GM13976 (cell line): ENCODE measurements at regions not wholly inside any gene's neighbourhood (a gene's known extent, or its start where the extent isn't known, plus 50 kb on each side); places are given as distances from the start of the nearest gene placed in this dataset.
A peak's percentile ranks its signal among the peaks of the same experiment; 100 is the strongest.

Experiments used
- DNase-seq: peaks from one replicate; pipeline ENCODE4 v3.0.0; 2012; ENCODE audit warnings: low spot score
- in situ Hi-C: fragments of 300-500 bp; cut with MboI; formaldehyde crosslinking; loops from one replicate; pipeline ENCODE4 v1.12.0; 2022; ENCODE audit warnings: low sequenced_read_pairs, mixed read lengths, inconsistent platforms; ENCODE audit not compliant: unreplicated experiment
- TF ChIP-seq, protein P1 (sequence below): IDR thresholded peaks from 2 replicates; pipeline ENCODE4 v1.5.1; 2012; ENCODE audit warnings: borderline replicate concordance, mild to moderate bottlenecking; ENCODE audit not compliant: insufficient read depth; ENCODE audit errors: extremely low read depth, missing control alignments, control extremely low read depth

DNA sequence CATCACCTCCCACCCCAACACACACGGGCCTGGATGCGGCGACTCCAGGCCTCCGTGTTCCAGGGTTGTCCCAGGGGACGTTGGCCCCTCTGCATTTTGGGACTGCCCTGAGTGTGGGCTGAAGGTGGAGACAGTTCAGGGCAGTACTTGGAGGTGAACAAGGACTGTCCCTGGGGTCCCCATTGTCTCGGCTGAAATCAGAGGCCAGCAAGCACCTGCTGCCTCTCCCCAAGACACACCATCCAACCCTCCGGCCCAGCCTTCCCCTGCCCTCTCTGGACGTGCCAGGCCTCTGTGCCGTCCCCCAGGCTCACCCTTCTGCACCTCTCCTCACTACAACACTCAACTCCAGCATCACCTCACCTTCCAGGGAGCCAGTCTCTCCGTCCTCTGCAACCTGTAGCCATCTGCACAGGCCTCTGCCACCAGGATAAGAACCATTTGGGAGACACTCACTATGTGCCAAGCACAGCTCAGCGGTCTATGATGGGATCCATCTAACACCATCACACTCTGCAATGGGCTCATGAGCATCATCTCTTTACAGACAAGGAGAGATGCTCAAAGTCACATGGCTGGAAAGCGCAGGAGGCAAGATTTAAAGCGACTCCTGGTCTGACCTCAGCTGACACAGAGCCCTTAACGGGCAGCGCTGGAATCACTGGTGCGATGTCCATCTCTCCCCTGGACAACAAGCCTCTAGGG lies 104.5 kb upstream of the SEC14L1 start:
- TF ChIP-seq, protein P1, sequence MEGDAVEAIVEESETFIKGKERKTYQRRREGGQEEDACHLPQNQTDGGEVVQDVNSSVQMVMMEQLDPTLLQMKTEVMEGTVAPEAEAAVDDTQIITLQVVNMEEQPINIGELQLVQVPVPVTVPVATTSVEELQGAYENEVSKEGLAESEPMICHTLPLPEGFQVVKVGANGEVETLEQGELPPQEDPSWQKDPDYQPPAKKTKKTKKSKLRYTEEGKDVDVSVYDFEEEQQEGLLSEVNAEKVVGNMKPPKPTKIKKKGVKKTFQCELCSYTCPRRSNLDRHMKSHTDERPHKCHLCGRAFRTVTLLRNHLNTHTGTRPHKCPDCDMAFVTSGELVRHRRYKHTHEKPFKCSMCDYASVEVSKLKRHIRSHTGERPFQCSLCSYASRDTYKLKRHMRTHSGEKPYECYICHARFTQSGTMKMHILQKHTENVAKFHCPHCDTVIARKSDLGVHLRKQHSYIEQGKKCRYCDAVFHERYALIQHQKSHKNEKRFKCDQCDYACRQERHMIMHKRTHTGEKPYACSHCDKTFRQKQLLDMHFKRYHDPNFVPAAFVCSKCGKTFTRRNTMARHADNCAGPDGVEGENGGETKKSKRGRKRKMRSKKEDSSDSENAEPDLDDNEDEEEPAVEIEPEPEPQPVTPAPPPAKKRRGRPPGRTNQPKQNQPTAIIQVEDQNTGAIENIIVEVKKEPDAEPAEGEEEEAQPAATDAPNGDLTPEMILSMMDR = no peak
- in situ Hi-C loops = no loop called here

DNA sequence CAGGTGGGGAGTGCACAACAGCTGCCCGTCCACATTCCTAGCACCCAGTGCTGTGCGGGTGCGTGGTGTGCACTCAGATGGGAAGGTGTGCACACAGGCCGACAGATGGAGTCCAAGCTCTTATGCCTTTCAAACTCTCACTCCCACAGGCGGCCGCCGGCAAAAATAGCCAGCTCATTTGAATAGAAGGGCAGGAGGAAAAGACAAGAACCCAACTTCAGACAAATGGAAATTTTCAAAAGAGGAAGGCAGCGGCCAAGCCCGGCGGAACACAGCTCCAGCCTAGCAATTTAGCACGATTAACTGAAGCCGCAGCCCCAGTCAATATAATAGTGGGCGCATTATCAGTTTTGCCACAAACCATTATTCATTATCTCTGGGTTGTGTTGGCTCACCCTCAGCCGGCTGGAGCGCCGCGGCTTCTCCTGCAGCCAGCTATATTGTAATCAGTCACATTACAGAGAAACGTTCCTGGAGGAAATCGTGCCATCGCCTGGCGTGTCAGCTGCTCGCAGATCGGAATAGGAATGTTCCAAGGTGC lies 103.9 kb upstream of the SEC14L1 start:
- TF ChIP-seq, protein P1 = no peak
- peak; percentile 55 for DNase-seq
- in situ Hi-C loops = no loop called here

More for the DNA sequence above, 104.5 kb upstream of the SEC14L1 start:
- no peak for DNase-seq

DNA sequence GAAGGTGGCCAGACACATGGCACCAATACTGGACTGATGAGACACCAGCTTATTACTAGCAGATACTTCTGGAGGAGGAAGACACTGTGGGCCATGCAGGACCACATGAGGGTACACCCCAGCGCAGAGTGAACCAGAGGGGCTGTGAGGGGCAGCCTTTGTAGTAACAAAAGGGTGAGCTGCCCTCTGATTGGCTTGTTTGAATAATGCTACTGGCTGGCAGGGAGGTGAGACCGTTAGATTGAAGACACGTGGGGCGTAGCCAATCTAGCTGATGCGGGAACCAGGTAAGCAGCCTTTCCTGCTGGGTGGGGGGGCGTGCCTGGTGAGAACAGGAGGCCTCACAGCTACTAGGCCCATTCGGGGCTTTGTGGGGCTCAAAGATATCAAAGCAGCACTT lies 102.8 kb upstream of the SEC14L1 start:
- no peak for DNase-seq
- TF ChIP-seq, protein P1 = no peak
- in situ Hi-C loops = no loop called here

DNA sequence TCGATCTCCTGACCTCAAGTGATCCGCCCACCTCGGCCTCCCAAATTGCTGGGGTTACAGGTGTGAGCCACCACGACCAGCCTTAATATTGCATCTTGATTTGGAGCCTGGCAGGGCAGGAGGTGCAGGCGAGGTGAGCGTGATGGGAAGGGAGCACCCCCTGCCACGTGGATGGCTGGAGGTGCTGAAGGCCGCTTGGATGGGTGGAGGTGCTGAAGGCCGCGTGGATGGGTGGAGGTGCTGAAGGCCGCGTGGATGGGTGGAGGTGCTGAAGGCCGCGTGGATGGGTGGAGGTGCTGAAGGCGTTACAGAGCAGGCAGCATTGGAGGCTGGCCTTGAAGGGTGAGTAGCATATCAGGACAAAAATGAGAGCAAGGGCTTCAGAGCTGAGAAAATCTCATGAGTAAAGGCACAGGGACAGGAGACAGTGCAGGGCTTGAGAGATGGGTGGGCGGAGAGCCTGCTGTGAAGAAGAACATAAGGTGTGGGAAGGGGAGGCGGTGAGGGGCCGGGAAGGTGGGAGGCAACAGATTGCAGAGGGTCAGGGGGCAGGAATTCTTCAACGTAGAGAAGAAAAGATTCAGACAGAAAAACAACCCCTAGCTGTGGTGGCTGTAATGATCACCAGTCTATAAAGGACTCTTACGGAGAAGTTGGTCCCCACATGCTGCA lies 101.7 kb upstream of the SEC14L1 start:
- TF ChIP-seq, protein P1 = no peak
- DNase-seq = no peak
- in situ Hi-C loops = no loop called here

DNA sequence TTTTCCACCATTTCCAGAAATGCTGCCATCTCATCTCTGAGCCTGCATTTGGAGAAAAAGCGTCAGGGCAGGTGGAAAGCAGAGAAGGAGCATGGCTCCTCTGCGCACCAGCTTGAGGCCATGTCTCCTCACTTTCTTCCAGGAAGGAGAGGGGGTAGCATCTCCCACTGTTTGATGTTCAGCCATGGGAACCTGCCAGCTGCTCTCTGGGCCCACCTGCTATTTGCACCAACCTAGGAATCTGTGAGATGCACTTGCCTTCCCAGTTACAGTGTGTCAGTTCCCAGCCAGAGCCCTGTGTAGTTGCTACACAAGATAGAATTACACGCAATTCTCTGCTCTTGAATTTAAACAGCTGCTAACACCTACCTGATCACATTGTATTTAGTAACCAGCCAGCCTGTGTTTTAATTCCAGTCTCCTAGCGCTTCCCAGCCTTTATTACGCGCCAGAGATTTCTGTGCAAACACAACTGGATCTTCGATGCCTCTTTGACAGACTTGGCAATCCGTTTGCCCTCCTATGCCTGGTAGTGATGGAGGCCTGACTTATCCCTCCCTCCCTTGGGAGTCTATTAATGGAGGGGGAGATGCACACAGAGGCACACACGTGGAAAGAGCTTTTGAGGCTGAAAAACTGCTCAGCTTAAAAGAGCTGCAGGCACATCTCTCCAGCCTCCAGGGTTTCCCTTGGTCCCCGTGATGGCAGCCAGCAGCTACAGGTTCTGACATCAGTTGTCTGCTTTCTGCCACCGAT lies 98.1 kb upstream of the SEC14L1 start:
- TF ChIP-seq, protein P1 = no peak
- in situ Hi-C loops = no loop called here
- DNase-seq = no peak

DNA sequence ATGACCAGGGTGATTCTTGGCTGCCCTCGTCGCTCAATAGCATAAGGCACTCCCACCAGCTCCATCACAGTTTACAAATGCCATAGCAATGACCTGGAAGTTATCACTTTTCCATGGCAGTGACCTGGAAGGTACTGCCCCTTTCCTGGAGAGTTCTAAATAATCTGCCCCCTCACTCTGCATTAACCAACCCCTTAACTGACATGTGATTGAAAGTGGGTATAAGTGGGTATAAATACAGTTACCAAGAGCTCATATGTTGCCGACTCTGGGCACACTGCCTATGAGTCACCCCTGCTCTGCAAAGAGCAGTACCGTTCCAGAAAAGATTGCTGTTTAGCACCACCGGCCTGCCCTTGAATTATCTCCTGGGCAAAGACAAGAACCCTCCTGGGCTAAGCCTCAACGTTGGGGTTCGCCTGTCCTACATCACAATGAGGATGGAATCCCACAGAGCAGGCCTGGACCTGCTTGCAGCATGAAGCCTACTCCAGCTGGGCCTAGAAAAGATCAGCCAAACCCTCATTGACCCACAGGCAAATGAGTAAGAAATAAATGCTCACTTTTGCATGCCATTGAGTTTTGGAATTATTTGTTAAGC lies 95.2 kb upstream of the SEC14L1 start:
- TF ChIP-seq, protein P1 = no peak
- no peak for DNase-seq
- in situ Hi-C loops = no loop called here
